DMS153 treated with DMSO at 0.1 percent for 48 hours (cell line): ENCODE measurements at regions not wholly inside any gene's neighbourhood (a gene's known extent, or its start where the extent isn't known, plus 50 kb on each side); places are given as distances from the start of the nearest gene placed in this dataset.

Experiments
- DNase-seq: peaks from one replicate; lab custom pipeline; 2025; ENCODE audit not compliant: unreplicated experiment; lab: John Stamatoyannopoulos, UW

DNA sequence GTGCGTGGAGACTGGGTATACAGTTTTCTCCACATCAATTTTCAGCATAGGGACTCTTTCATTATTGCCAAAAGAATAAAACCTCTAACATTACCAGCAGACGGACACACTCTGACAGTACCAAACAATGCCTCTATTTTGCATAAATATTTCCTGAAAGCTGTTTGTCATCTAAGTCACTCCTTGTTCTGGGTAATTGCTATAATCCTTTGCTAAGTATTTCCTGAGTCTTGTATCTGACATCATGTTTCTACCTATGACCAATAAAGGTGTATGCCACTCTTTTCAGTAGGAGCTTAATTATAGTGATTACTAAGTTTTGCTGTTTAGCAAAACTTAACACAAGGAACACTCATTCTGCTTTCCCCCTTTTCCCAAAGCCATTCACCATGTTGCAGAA lies 886.5 kb downstream of the SLITRK6 start:
- no peak for DNase-seq

DNA sequence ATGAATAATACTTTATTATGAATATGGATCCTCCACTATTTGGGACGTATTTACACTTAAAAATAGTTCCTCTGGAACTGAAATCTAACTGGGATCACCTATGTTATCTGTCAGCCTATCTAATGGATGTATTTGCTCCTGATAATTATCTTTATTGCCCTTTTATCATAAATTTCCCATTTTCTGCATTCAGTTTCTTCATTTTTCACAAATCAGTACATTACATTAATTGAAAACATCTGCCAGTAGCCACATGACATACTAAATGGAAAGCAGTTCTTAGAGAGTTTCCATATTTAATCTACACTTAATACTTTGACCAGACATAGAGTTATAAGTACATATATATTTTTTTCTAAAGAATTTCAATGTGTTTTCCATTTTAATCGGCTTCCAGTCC lies 888.8 kb downstream of the SLITRK6 start:
- DNase-seq: no peak

GRCh38 chr13:84903391-84903790 lies 895.8 kb downstream of the SLITRK6 start:
- DNase-seq: no peak

- no peak for DNase-seq
Observed at GRCh38 chr13:84902243-84902642, 897.0 kb downstream of the SLITRK6 start.

- DNase-seq: peak; percentile 34
Observed at GRCh38 chr13:84896128-84896527, 903.1 kb downstream of the SLITRK6 start.

DNA sequence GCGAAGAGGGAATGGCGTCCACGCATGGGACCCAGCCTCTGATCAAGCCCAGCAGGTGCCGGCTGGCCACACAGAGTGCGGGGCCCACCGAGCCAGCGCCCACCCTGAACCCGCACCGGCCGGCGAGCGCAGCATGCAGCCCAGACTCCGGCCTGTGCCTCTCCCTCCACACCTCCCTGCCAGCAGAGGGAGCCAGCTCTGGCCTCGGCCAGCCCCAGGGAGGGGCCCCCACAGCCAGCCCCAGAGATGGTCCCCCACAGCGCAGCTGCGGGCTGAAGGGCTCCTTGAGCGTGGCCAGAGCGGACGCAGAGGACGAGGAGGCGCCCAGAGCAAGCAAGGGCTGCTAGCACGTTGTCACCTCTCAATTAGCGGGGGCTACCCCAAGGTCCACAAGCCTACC lies 904.5 kb downstream of the SLITRK6 start:
- DNase-seq: no peak

DNA sequence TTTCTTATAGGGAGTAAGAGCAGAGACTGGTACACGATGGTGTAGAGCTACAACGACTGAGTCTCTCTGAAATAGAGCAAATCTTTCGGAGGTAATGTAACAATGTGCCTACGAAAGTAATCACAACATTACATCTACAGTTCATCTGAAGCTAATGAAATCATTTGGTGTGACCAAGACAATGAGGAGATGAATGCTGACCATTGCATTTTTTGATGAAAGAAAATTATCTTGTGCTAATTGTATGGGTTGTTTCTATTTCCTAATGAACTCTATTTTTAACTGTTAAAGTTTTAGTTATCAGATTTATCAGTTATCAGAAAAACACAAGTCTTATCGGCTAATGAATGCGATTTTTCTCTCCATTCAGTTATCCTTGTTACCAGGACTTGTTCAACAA lies 913.4 kb downstream of the SLITRK6 start:
- no peak for DNase-seq

GRCh38 chr13:84873951-84874350 lies 925.3 kb downstream of the SLITRK6 start:
- peak; percentile 54 for DNase-seq

- DNase-seq: no peak
Observed at GRCh38 chr13:84870190-84870589, 929.0 kb downstream of the SLITRK6 start.

- DNase-seq: no peak
Observed at GRCh38 chr13:84867246-84867645, 932.0 kb downstream of the SLITRK6 start.

GRCh38 chr13:84865783-84866221 lies 933.4 kb downstream of the SLITRK6 start:
- DNase-seq: peak; percentile 46

- no peak for DNase-seq
Observed at GRCh38 chr13:84864341-84864740, 934.9 kb downstream of the SLITRK6 start.

- no peak for DNase-seq
Observed at GRCh38 chr13:84847107-84847506, 952.1 kb downstream of the SLITRK6 start.

GRCh38 chr13:84845907-84846619 lies 953.2 kb downstream of the SLITRK6 start:
- no peak for DNase-seq

DNA sequence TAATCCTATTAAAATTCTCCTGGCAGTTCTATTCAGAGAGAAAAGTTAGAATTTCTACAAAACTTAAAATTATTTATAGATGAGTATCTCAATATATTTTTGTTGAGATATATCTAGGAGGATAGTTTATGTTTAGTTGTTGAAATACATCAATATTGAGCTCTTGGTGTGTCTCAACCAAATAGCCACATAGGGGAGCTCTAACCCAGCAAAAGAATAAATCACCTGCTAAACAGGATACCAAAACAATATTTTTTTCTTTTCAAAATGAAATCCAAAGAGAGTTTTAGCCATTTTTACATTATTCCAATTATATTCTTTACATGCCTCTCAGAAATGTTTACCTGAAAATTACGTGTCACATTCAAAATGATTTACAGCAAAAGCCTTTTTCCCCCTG lies 954.7 kb downstream of the SLITRK6 start:
- peak; percentile 33 for DNase-seq

GRCh38 chr13:84843368-84843767 lies 955.9 kb downstream of the SLITRK6 start:
- no peak for DNase-seq

- DNase-seq: no peak
Observed at GRCh38 chr13:84834201-84834600, 951.9 kb upstream of the SLITRK1 start.

DNA sequence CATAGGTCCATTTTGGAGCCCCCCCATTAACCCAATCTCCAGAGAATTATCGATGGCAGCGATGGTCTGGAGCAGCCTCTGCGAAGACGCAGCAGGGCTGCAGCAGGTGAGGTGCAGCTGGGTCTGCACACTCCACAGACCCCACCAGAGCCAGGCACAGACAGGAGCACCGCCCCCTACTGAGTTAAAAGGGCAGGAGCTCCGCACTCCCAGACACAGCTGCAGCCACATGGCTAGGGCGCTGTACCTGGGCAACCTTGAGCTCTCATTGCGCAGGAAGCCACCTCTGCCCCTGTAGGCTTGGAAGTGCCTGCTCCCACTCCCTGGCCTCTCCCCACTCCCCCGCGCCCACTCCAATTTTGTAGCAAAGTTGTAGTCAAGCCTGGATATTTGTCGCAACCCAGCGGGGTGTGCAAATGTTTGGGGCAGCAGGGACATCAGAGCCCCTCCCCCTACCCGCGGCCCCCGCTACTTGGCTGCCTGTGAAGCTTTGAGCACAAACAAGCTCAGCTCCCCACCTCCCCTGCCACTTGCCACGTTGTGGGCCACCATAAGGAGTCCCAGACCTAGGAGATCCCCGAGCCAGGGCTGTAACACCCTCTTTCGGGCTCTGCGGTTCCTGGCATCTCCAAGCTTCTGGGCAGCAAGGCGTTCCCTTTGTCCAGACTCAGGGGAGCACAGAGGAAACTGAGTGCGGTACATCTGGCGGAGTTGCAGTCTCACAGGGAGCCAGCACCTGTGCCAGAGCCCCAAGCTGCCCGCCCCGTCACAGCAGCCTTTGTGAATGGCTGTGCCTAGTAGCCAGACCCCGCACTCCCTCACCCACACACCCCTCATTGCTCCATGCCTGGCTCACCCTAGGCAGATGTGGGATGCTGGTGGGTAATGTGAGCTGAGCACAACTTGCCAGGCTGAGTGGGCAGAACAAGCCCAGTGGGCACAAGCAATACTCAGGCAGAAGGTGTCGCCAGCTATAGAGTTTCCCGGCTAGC lies 949.7 kb upstream of the SLITRK1 start:
- DNase-seq: no peak

- no peak for DNase-seq
Observed at GRCh38 chr13:84823528-84823927, 941.3 kb upstream of the SLITRK1 start.

DNA sequence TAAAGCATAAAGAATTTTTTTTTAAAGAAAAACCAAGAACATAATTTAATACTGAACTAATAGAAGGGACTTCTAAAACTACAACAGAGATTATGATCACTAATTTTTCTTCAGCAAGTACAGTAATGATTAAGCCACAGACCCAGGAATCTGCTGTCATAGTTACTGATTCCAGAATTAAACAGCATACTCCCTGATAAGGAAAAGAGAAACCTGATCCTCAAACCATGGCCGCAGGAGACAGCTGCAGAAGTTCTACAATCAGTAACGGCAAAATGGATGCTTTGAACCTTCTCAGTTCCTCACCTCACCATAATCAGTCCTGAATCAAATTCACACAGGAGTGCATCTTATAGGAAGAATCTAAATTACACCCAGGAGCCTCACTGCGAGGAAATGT lies 939.0 kb upstream of the SLITRK1 start:
- no peak for DNase-seq

- no peak for DNase-seq
Observed at GRCh38 chr13:84816567-84817105, 934.4 kb upstream of the SLITRK1 start.

DNA sequence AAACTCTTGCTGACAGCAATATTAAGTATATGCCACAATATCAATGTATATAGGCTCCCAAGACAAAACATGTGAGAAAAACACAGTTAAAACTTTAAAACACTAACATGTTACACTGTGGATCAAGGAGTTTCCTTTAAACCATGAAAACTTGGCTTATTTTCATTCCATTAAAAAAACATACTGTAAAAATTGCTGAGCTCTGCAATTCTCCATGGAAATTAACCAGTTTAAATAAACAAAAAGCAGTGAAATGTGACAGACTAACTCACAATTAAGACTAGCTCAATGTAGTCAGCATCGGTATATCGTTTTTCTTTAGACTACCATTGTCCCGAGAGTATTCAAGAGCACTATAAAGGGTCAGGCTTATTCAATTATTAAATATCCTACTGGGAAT lies 930.5 kb upstream of the SLITRK1 start:
- DNase-seq: no peak
